GM23248 (cell line): ENCODE measurements at regions not wholly inside any gene's neighbourhood (a gene's known extent, or its start where the extent isn't known, plus 50 kb on each side); places are given as distances from the start of the nearest gene placed in this dataset.

Experiments used
- DNase-seq: peaks from one replicate; pipeline ENCODE4 v3.0.0-alpha.2; 2015
- H2AFZ ChIP-seq: fragments of 200-600 bp; sonication (generic); 2 replicates; pipeline ENCODE4 v1.6.1; 2016; ENCODE audit warnings: antibody characterized with exemption
- H3F3A ChIP-seq: fragments of 200-600 bp; sonication (generic); 2 replicates; pipeline ENCODE4 v1.6.1; 2016; ENCODE audit warnings: mild to moderate bottlenecking, antibody characterized with exemption, mixed run types; ENCODE audit not compliant: insufficient read depth
- H3K27ac ChIP-seq: fragments of 200-600 bp; sonication (generic); 2 replicates; pipeline ENCODE4 v1.5.1; 2016; ENCODE audit warnings: mild to moderate bottlenecking
- H3K27me3 ChIP-seq: fragments of 200-600 bp; sonication (generic); replicated peaks from 2 replicates; pipeline ENCODE4 v1.6.1; 2016; ENCODE audit warnings: mild to moderate bottlenecking; ENCODE audit not compliant: insufficient read depth
- H3K36me3 ChIP-seq: fragments of 200-600 bp; sonication (generic); 2 replicates; pipeline ENCODE4 v1.6.1; 2016; ENCODE audit warnings: low read depth, mild to moderate bottlenecking
- H3K4me1 ChIP-seq: fragments of 200-600 bp; sonication (generic); 2 replicates; pipeline ENCODE4 v1.6.1; 2016; ENCODE audit warnings: mild to moderate bottlenecking; ENCODE audit not compliant: insufficient read depth
- H3K4me2 ChIP-seq: fragments of 200-600 bp; sonication (generic); one replicate; pipeline ENCODE4 v1.6.1; 2016; ENCODE audit warnings: mild to moderate bottlenecking; ENCODE audit not compliant: unreplicated experiment
- H3K4me3 ChIP-seq: fragments of 200-600 bp; sonication (generic); 2 replicates; pipeline ENCODE4 v1.5.1; 2016; ENCODE audit warnings: mild to moderate bottlenecking
- H3K79me2 ChIP-seq: fragments of 200-600 bp; sonication (generic); 2 replicates; pipeline ENCODE4 v1.6.1; 2016; ENCODE audit warnings: mild to moderate bottlenecking; ENCODE audit not compliant: insufficient read depth
- H3K9ac ChIP-seq: fragments of 200-600 bp; sonication (generic); 2 replicates; pipeline ENCODE4 v1.6.1; 2016; ENCODE audit warnings: mild to moderate bottlenecking
- H3K9me2 ChIP-seq: fragments of 200-600 bp; sonication (generic); 2 replicates; pipeline ENCODE4 v1.6.1; 2016; ENCODE audit warnings: mixed run types, mild to moderate bottlenecking, moderate library complexity; ENCODE audit not compliant: insufficient read depth
- H3K9me3 ChIP-seq: fragments of 200-600 bp; sonication (generic); one replicate; pipeline ENCODE4 v1.6.1; 2017; ENCODE audit warnings: low read depth
- H4K20me1 ChIP-seq: fragments of 200-600 bp; sonication (generic); 2 replicates; pipeline ENCODE4 v1.6.0; 2016; ENCODE audit not compliant: insufficient read depth
- EZH2 ChIP-seq: fragments of 200-600 bp; sonication (generic); IDR thresholded peaks from 2 replicates; pipeline ENCODE4 v1.6.1; 2018; ENCODE audit warnings: antibody characterized with exemption, mild to moderate bottlenecking; ENCODE audit not compliant: insufficient read depth, poor library complexity, severe bottlenecking
- EZH2phosphoT487 ChIP-seq: fragments of 200-600 bp; sonication (generic); IDR thresholded peaks from 2 replicates; pipeline ENCODE4 v1.6.1; 2018; ENCODE audit warnings: antibody characterized with exemption, moderate library complexity, mild to moderate bottlenecking, low read depth; ENCODE audit not compliant: insufficient read depth
- WGBS, 2 experiments: methylation state at CpG; one replicate each; pipeline ENCODE4 v1.1.6; 2015 to 2017; ENCODE audit warnings: low lambda C conversion rate in 2 of 2, low coverage in 1 of 2; ENCODE audit errors: missing lambda C conversion rate in 2 of 2; 5-methylcytosine and 5-hydroxymethylcytosine counted together
- in situ Hi-C: fragments of 300-500 bp; cut with MboI; formaldehyde crosslinking; loops from 2 replicates; pipeline ENCODE4 v1.15.0; 2020

DNA sequence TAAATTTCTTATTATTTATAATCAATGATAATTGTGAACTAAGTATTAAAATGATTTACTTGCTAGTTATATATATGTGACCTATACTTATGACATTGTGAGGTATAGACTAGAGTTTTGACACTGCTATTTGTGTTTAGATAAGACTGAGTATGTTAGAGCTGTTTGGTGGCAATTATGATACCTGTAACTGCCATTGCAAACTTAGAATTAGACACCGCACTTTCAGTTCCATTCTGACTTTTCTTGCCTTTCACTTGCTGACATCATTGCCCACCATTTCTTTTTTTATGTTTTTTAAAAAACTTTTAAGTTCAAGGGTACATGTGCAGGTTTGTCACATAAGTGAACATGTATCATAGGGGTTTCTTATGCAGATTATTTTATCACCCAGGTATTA, 214.5 kb downstream of the MBL2 start:
- no peaks in the 10 kb centered on the region for H3K9me3 ChIP-seq
- no peak for TF ChIP-seq EZH2
- no peak for TF ChIP-seq EZH2phosphoT487
- in situ Hi-C loops: no loop called here

GRCh38 chr10:52561322-52561721, 211.3 kb downstream of the MBL2 start:
- no peak overlapping the region for H3K4me2 ChIP-seq
- TF ChIP-seq EZH2 (no peak), EZH2phosphoT487 (no peak)
- H3K27ac ChIP-seq: no peak overlapping the region
- H3K9me3 ChIP-seq: no peaks in the 10 kb centered on the region
- no peak overlapping the region for H3K4me3 ChIP-seq
- H3F3A ChIP-seq: 0 out of 2 replicates have a peak, but pooled peaks cover 3% of the 10 kb centered on the region
- H3K9me2 ChIP-seq: no peaks in the 10 kb centered on the region
- no peak overlapping the region for H2AFZ ChIP-seq
- no peak for DNase-seq
- 97 to 98% methylated on average over 3 of the region's 3 CpGs for WGBS, 2 experiments
- H3K9ac ChIP-seq: no peak overlapping the region
- no peaks in the 10 kb centered on the region for H3K27me3 ChIP-seq
- no peaks in the 10 kb centered on the region for H3K36me3 ChIP-seq
- no peaks in the 10 kb centered on the region for H4K20me1 ChIP-seq
- in situ Hi-C loops: no loop called here
- no peaks in the 10 kb centered on the region for H3K79me2 ChIP-seq
- peaks cover 21% of the 10 kb centered on the region for H3K4me1 ChIP-seq

More for the DNA sequence above, 214.5 kb downstream of the MBL2 start:
- Histone ChIP-seq H4K20me1 (no peaks in the 10 kb centered on the region), H3K36me3 (no peaks in the 10 kb centered on the region), H3K9me2 (no peaks in the 10 kb centered on the region), H3K79me2 (no peaks in the 10 kb centered on the region), H3K9ac (no peak overlapping the region), H3K4me1 (peaks cover 3% of the 10 kb centered on the region), H3K27me3 (no peaks in the 10 kb centered on the region), H3F3A (no peaks in the 10 kb centered on the region), H3K4me3 (no peak overlapping the region), H3K4me2 (no peak overlapping the region), H3K27ac (no peak overlapping the region), H2AFZ (no peak overlapping the region)
- WGBS, 2 experiments: 96% methylated on average over 1 of the region's 1 CpG
- no peak for DNase-seq

DNA sequence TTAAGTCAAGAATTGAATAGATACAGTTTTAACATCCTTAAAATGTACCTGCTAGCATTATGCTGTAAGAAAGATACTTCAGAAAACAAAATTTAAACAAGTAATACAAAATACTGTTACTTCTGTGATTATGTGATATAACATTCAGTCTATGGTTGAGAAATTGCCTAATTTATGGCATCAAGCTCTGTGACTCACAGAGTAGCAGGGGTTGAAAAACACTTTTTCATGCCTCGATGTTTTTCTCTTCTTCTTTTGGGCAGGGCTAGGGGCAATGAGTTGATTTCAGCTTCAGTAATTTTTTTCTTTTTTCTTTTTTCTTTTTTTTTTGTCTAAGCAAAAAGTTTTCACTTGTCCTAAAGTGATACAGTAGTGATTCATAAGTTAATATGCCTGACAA, 209.2 kb downstream of the MBL2 start:
- H2AFZ ChIP-seq: peak overlapping the region; percentile 0; the same call in 1 of the 2 replicates

GRCh38 chr10:52566471-52567246, 205.9 kb downstream of the MBL2 start:
- no peaks in the 10 kb centered on the region for H4K20me1 ChIP-seq
- no peaks in the 10 kb centered on the region for H3K79me2 ChIP-seq
- peaks cover 30% of the 10 kb centered on the region for H3F3A ChIP-seq
- H3K4me1 ChIP-seq: peaks cover 58% of the 10 kb centered on the region
- peak overlapping the region; percentile 77 for H3K4me2 ChIP-seq
- H3K4me3 ChIP-seq: peak overlapping the region; percentile 39
- peak overlapping the region; percentile 20 for H3K9ac ChIP-seq
- H3K27ac ChIP-seq: no peak overlapping the region; the same call in 1 of the 2 replicates
- H3K36me3 ChIP-seq: no peaks in the 10 kb centered on the region
- peak; percentile 83 for DNase-seq
- H3K9me2 ChIP-seq: no peaks in the 10 kb centered on the region
- in situ Hi-C loops: loop anchor here (5.0 kb wide), 1 partner anchor 259 kb away; no protein-coding TSS in a partner anchor
- no peak for TF ChIP-seq EZH2phosphoT487
- TF ChIP-seq EZH2: no peak
- no peaks in the 10 kb centered on the region for H3K9me3 ChIP-seq
- WGBS, 2 experiments: 4 to 6% methylated on average over 4 of the region's 4 CpGs
- peak overlapping the region; percentile 74 for H2AFZ ChIP-seq
- no peaks in the 10 kb centered on the region for H3K27me3 ChIP-seq

More for the DNA sequence above, 209.2 kb downstream of the MBL2 start:
- H3K27me3 ChIP-seq: no peaks in the 10 kb centered on the region
- no peaks in the 10 kb centered on the region for H3K9me2 ChIP-seq
- no peak for TF ChIP-seq EZH2phosphoT487
- no peak for TF ChIP-seq EZH2
- H3K4me3 ChIP-seq: no peak overlapping the region; the same call in 1 of the 2 replicates
- no peak overlapping the region for H3K27ac ChIP-seq
- no peaks in the 10 kb centered on the region for H3K79me2 ChIP-seq
- in situ Hi-C loops: no loop called here
- no peak overlapping the region for H3K9ac ChIP-seq
- 7 to 9% methylated on average over 1 of the region's 1 CpG for whole genome bisulfite sequencing, 2 experiments
- no peaks in the 10 kb centered on the region for H4K20me1 ChIP-seq
- H3F3A ChIP-seq: peaks cover 16% of the 10 kb centered on the region
- peaks cover 40% of the 10 kb centered on the region for H3K4me1 ChIP-seq
- H3K9me3 ChIP-seq: no peaks in the 10 kb centered on the region
- no peaks in the 10 kb centered on the region for H3K36me3 ChIP-seq
- peak; percentile 64 for DNase-seq
- peak overlapping the region; percentile 45 for H3K4me2 ChIP-seq
